T-helper 1 cell treated with Interleukin-12 subunit alpha and Interleukin-12 subunit beta and Interleukin-4 antibody, amounts not matched to agents 30 μg/mL and 1 μg/mL, for 36 hours (primary cell): ENCODE measurements at regions not wholly inside any gene's neighbourhood (a gene's known extent, or its start where the extent isn't known, plus 50 kb on each side); places are given as distances from the start of the nearest gene placed in this dataset.
"Not testable (repeated sequence)": the region's sequence is repeated elsewhere in the genome, so short reads cannot be mapped to it uniquely, and the experiment has no call there.

Experiments
- H3K27ac Mint-ChIP-seq: one replicate; pipeline ENCODE4 v1.8.0; 2021; ENCODE audit warnings: mild to moderate bottlenecking, mixed read lengths
- H3K27me3 Mint-ChIP-seq: one replicate; pipeline ENCODE4 v1.8.0; 2021; ENCODE audit warnings: low read depth, mixed read lengths
- H3K36me3 Mint-ChIP-seq: one replicate; pipeline ENCODE4 v1.8.0; 2021; ENCODE audit warnings: low read depth, mixed read lengths
- H3K4me1 Mint-ChIP-seq: one replicate; pipeline ENCODE4 v1.8.0; 2021; ENCODE audit warnings: low read depth, mixed read lengths
- H3K4me3 Mint-ChIP-seq: one replicate; pipeline ENCODE4 v1.8.0; 2021; ENCODE audit warnings: mild to moderate bottlenecking, moderate library complexity, mixed read lengths
- H3K9me3 Mint-ChIP-seq: one replicate; pipeline ENCODE4 v1.8.0; 2021; ENCODE audit warnings: mixed read lengths

DNA sequence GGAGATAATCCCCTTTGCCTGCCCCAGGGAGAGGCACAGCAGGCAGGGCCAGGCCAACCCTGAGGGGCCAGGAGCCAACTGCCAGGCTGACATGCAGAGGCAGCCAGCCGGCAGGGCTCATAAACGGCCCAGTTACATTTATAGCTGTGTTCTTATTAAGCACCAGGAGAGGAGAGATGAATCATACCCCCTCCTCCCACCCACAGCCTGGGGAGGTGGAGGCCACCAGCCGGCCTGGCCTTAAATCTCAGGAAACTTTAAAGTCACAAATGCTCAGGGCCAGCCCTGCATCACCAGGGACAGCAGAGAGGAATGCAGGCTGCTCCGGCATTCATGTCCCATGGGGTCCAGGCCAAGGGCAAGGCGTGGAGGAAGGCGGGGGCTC, 177.2 kb downstream of the TMEM132E start:
- Mint-ChIP-seq H3K9me3 (no peaks in the 10 kb centered on the region), H3K4me1 (no peaks in the 10 kb centered on the region), H3K27ac (no peak overlapping the region), H3K27me3 (peaks cover 13% of the 10 kb centered on the region), H3K36me3 (no peaks in the 10 kb centered on the region), H3K4me3 (no peak overlapping the region)

- H3K27ac Mint-ChIP-seq, result no peak overlapping the region
- no peaks in the 10 kb centered on the region for H3K36me3 Mint-ChIP-seq
- peaks cover 13% of the 10 kb centered on the region for H3K27me3 Mint-ChIP-seq
- no peaks in the 10 kb centered on the region for H3K9me3 Mint-ChIP-seq
- H3K4me1 Mint-ChIP-seq, result no peaks in the 10 kb centered on the region
- no peak overlapping the region for H3K4me3 Mint-ChIP-seq
Measured at GRCh38 chr17:34755981-34756636, 176.7 kb downstream of the TMEM132E start.

GRCh38 chr17:34755371-34755770, 176.0 kb downstream of the TMEM132E start:
- Mint-ChIP-seq H3K27ac (no peak overlapping the region), H3K4me1 (no peaks in the 10 kb centered on the region), H3K27me3 (peaks cover 16% of the 10 kb centered on the region), H3K9me3 (no peaks in the 10 kb centered on the region), H3K4me3 (no peak overlapping the region), H3K36me3 (no peaks in the 10 kb centered on the region)

GRCh38 chr17:34750004-34750403, 170.6 kb downstream of the TMEM132E start:
- Mint-ChIP-seq H3K27ac (no peak overlapping the region), H3K27me3 (peaks cover 34% of the 10 kb centered on the region), H3K4me1 (no peaks in the 10 kb centered on the region), H3K36me3 (no peaks in the 10 kb centered on the region), H3K4me3 (no peak overlapping the region), H3K9me3 (no peaks in the 10 kb centered on the region)

DNA sequence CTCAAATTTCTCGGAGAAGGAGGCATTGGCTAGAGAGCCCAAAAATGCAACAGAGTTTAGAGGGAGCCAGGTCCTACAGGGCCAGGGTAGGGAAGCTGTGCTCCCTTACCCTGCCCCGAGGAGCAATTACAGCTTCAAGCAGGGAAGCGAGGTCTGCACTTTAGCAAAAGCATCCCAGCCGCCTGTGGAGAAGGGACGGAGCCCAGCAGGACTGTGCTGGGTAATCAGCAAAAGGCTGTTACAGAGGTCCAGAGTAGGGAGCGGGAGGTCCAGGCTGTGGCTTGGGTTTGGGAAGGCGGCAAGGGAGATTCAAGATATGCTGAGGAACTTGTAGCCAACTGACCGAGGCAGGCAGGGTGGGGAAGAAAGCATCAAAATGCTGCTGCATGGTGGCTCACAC, 162.6 kb downstream of the TMEM132E start:
- Mint-ChIP-seq H3K4me1 (no peaks in the 10 kb centered on the region), H3K36me3 (no peaks in the 10 kb centered on the region), H3K27me3 (peaks cover 6% of the 10 kb centered on the region), H3K27ac (no peak overlapping the region), H3K4me3 (no peak overlapping the region), H3K9me3 (no peaks in the 10 kb centered on the region)

GRCh38 chr17:34740565-34741520, 161.5 kb downstream of the TMEM132E start:
- Mint-ChIP-seq H3K9me3 (no peaks in the 10 kb centered on the region), H3K27ac (no peak overlapping the region), H3K36me3 (no peaks in the 10 kb centered on the region), H3K4me3 (no peak overlapping the region), H3K27me3 (peaks cover 6% of the 10 kb centered on the region), H3K4me1 (no peaks in the 10 kb centered on the region)

GRCh38 chr17:34739386-34739785, 160.0 kb downstream of the TMEM132E start:
- peaks cover 6% of the 10 kb centered on the region for H3K27me3 Mint-ChIP-seq
- no peak overlapping the region for H3K27ac Mint-ChIP-seq
- no peaks in the 10 kb centered on the region for H3K36me3 Mint-ChIP-seq
- no peaks in the 10 kb centered on the region for H3K9me3 Mint-ChIP-seq
- H3K4me1 Mint-ChIP-seq, result no peaks in the 10 kb centered on the region
- H3K4me3 Mint-ChIP-seq, result no peak overlapping the region

DNA sequence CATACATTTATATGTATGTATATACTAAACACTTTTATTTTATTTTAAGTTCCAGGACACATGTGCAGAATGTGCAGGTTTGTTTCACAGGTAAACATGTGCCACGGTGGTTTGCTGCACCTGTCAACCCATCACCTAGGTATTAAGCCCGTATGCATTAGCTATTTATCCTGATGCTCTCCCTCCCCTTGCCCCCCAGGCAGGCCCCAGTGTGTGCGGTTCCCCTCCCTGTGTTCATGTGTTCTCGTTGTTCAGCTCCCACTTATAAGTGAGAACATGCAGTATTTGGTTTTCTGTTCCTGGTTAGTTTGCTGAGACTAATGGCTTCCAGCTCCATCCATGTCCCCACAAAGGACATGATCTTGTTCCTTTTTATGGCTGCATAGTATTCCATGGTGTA, 158.3 kb downstream of the TMEM132E start:
- H3K4me3 Mint-ChIP-seq, H3K9me3 Mint-ChIP-seq, H3K27ac Mint-ChIP-seq, H3K27me3 Mint-ChIP-seq, H3K36me3 Mint-ChIP-seq, H3K4me1 Mint-ChIP-seq: not testable (repeated sequence)

GRCh38 chr17:34736611-34737010, 157.2 kb downstream of the TMEM132E start:
- Mint-ChIP-seq H3K27ac (no peak overlapping the region), H3K27me3 (no peaks in the 10 kb centered on the region), H3K9me3 (no peaks in the 10 kb centered on the region), H3K4me1 (no peaks in the 10 kb centered on the region), H3K36me3 (no peaks in the 10 kb centered on the region), H3K4me3 (no peak overlapping the region)

- Mint-ChIP-seq H3K27ac (no peak overlapping the region), H3K27me3 (no peaks in the 10 kb centered on the region), H3K4me3 (no peak overlapping the region), H3K36me3 (no peaks in the 10 kb centered on the region), H3K9me3 (no peaks in the 10 kb centered on the region), H3K4me1 (no peaks in the 10 kb centered on the region)
Measured at GRCh38 chr17:34733333-34733732, 154.0 kb downstream of the TMEM132E start.

DNA sequence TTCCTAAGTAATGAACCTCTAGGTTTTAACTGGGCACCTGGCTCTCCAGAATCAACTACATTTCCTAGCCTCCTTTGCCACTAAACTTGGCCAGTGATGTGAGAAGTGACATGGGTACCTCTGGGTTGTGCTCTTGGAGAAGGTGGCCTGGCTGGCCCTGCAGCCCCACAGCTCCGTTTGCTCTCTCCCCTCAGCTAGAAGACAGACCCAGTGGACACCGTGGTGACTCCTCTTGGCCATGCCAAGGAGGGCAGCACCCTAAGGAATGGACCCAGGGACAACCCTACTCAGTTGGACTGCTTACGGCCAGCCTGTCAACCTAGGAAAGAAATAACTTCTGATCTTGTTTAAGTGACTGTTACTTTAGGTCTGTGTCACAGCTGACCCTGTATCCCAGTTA, 151.4 kb downstream of the TMEM132E start:
- H3K9me3 Mint-ChIP-seq, result no peaks in the 10 kb centered on the region
- H3K27ac Mint-ChIP-seq, result no peak overlapping the region
- no peak overlapping the region for H3K4me3 Mint-ChIP-seq
- H3K36me3 Mint-ChIP-seq, result no peaks in the 10 kb centered on the region
- H3K27me3 Mint-ChIP-seq, result no peaks in the 10 kb centered on the region
- no peaks in the 10 kb centered on the region for H3K4me1 Mint-ChIP-seq

DNA sequence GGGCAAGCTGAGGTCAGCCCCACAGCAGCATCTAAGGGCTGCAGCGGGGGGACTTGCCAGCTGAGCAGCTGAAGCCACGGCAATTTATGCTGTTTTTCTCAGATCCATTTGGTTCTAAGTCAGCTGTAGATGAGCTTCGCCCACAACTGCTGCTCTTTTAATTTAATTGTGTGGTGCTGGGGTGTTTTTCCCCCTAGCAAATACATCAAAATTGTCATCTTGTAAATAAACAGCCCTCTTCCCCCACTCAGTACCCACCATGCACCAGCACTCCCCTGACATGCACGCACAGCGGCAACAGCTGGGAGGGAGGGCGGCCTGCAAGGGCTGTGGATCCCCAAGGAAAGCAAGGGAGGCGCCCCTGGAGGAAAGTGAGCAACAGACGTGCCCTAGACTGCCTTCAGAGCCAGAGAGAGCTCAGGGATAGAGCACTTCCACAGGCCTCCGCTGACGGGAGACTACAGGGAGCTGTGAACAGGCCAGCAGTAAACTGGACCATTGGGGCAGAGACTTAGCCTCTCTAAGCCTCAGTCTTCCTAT, 149.5 kb downstream of the TMEM132E start:
- no peak overlapping the region for H3K27ac Mint-ChIP-seq
- H3K4me3 Mint-ChIP-seq, result no peak overlapping the region
- no peaks in the 10 kb centered on the region for H3K36me3 Mint-ChIP-seq
- H3K9me3 Mint-ChIP-seq, result no peaks in the 10 kb centered on the region
- H3K4me1 Mint-ChIP-seq, result no peaks in the 10 kb centered on the region
- H3K27me3 Mint-ChIP-seq, result no peaks in the 10 kb centered on the region

DNA sequence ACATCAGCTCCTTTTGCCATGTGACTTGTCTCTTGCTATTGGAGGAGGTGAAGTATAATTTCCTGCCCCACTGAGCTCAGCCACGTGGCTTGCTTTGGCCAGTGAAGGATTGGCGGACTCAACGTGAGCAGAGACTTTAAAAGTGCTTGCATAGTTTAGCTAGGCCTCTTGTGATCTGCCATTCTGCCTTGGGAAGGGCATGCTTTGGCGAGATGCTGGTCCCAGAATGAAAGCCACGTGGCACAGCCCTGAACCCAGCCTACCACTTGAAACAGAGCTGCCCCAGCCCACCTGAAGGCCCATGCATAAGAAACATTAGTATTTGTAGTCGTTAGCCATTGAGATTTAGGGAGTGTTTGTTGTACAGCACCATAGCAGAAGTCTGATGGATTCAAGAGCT, 148.2 kb downstream of the TMEM132E start:
- H3K27me3 Mint-ChIP-seq, result no peaks in the 10 kb centered on the region
- no peaks in the 10 kb centered on the region for H3K9me3 Mint-ChIP-seq
- H3K4me1 Mint-ChIP-seq, result no peaks in the 10 kb centered on the region
- H3K27ac Mint-ChIP-seq, result no peak overlapping the region
- H3K36me3 Mint-ChIP-seq, result no peaks in the 10 kb centered on the region
- H3K4me3 Mint-ChIP-seq, result no peak overlapping the region

DNA sequence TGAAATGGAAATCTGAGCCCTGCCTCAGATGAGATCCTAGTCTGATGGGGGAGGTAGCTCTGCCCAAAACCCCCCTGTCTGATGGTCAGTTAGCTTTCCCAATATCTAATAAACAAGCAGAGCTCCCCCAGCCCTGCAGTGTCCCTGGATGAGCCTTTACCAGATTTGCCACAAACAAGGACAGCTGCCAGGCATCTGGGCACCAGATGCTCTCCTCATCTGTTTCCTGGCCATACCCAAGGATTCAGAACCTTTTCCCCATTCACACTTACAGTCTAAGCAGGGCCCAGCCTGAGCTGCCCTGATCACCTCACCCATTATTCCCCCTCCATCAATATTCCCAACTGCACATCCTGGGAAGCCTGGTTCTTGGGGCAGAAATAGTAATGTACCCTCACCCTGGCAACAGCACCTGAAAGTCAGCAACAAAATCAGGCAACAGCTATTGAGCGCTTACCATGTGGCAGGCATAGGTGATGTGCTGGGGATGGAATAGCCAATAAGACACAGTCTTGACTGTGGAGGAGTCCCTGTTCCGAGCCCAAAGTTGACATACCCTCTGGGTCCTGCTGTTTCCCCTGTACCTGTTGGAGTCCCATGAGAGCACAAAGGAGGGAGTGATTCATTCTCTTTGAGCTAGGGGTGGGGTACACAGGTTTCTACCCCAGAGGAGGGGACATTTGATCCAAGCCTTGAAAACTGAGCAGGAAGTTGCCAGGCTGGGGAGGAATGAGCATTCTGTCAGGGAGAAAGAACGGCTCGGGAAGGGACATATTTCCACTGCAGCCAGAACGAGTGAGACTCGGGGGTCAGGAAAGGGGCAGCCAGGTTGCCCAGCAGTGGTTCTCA, 147.4 kb downstream of the TMEM132E start:
- Mint-ChIP-seq H3K4me1 (no peaks in the 10 kb centered on the region), H3K4me3 (no peak overlapping the region), H3K9me3 (no peaks in the 10 kb centered on the region), H3K27me3 (no peaks in the 10 kb centered on the region), H3K36me3 (no peaks in the 10 kb centered on the region), H3K27ac (no peak overlapping the region)
